GM12878 (cell line): ENCODE measurements at regions not wholly inside any gene's neighbourhood (a gene's known extent, or its start where the extent isn't known, plus 50 kb on each side); places are given as distances from the start of the nearest gene placed in this dataset.

Experiments
- ATAC-seq: fragments of 200-7000 bp; cut with Tn5 transposase; 3 replicates; pipeline ENCODE4 v1.9.1; 2020; ENCODE audit warnings: mild to moderate bottlenecking, moderate library complexity
- BruUV-seq: library from RNA; stranded (reverse); fragments of 400-500 nt; replicated peaks from 2 replicates; lab custom pipeline; 2021; lab: Mats Ljungman, UMichigan
- CTCF ChIA-PET: fragments of 300-600 bp; sonication (Branson Sonifier 250); formaldehyde crosslinking; extraction: SDS; loops from one replicate; lab custom pipeline; 2021; ENCODE audit warnings: inconsistent platforms; lab: Yijun Ruan, JAX
- POLR2A ChIA-PET: fragments of 350-600 bp; formaldehyde crosslinking; extraction: SDS; loops from one replicate; lab custom pipeline; 2021; ENCODE audit warnings: inconsistent platforms; lab: Charles Lee
- RAD21 ChIA-PET: fragments of 300-600 bp; sonication (Branson Sonifier 250); formaldehyde crosslinking; loops from one replicate; lab custom pipeline; 2023; ENCODE audit warnings: antibody characterized with exemption; ENCODE audit not compliant: unreplicated experiment; lab: Charles Lee
- SMC1A ChIA-PET: fragments of 300-600 bp; sonication (Branson Sonifier 250); formaldehyde crosslinking; loops from one replicate; lab custom pipeline; 2023; ENCODE audit not compliant: unreplicated experiment, uncharacterized antibody; lab: Charles Lee
- DNase-seq: peaks from one replicate; pipeline ENCODE4 v3.0.0-alpha.2; 2011; ENCODE audit warnings: low read depth, low spot score
- FAIRE-seq: peaks from 3 replicates; lab custom pipeline; 2011; peaks lifted over from hg19 to GRCh38; lab: Jason Lieb, UNC
- H2AFZ ChIP-seq: 2 replicates; pipeline ENCODE4 v1.6.0; 2011; ENCODE audit warnings: low read depth, low read length, control low read depth; ENCODE audit not compliant: control insufficient read depth
- H3K27ac ChIP-seq: 2 replicates; pipeline ENCODE4 v1.5.1; 2011; ENCODE audit warnings: control low read depth; ENCODE audit not compliant: control insufficient read depth, insufficient read depth
- H3K27me3 ChIP-seq, 2 experiments: replicated peaks in 1 of 2; 2 replicates each; pipeline versions ENCODE4 v1.6.0 to v1.6.1; 2011; ENCODE audit warnings: low read length in 1 of 2; ENCODE audit not compliant: control insufficient read depth in 2 of 2, insufficient read depth in 2 of 2
- H3K36me3 ChIP-seq, 2 experiments: 2 replicates each; pipeline ENCODE4 v1.5.1; 2011; ENCODE audit warnings: low read length in 1 of 2; ENCODE audit not compliant: control insufficient read depth in 2 of 2, insufficient read depth in 2 of 2
- H3K4me1 ChIP-seq: 2 replicates; pipeline ENCODE4 v1.6.1; 2011; ENCODE audit warnings: mild to moderate bottlenecking, low read length, moderate library complexity, mixed read lengths; ENCODE audit not compliant: control insufficient read depth, insufficient read depth
- H3K4me2 ChIP-seq: 2 replicates; pipeline ENCODE4 v1.6.0; 2011; ENCODE audit warnings: control low read depth; ENCODE audit not compliant: control insufficient read depth, insufficient read depth
- H3K4me3 ChIP-seq: fragments of 200-600 bp; sonication (generic); 2 replicates; pipeline ENCODE4 v1.5.1; 2016
- H3K79me2 ChIP-seq: 2 replicates; pipeline ENCODE4 v1.6.0; 2011; ENCODE audit warnings: low read length; ENCODE audit not compliant: control insufficient read depth, insufficient read depth
- H3K9ac ChIP-seq: 2 replicates; pipeline ENCODE4 v1.8.0; 2011; ENCODE audit warnings: low read length, control low read depth, mixed read lengths; ENCODE audit not compliant: control insufficient read depth, insufficient read depth
- H3K9me3 ChIP-seq: replicated peaks from 3 replicates; pipeline ENCODE4 v1.5.1; 2011; ENCODE audit warnings: mild to moderate bottlenecking, low read length; ENCODE audit not compliant: control insufficient read depth, insufficient read depth
- H4K20me1 ChIP-seq: 2 replicates; pipeline ENCODE4 v1.6.0; 2011; ENCODE audit not compliant: control insufficient read depth, insufficient read depth
- NR2F1 ChIP-seq: fragments of 450-650 bp; conservative IDR thresholded peaks from 2 replicates; pipeline ENCODE4 v1.6.1; 2017; ENCODE audit warnings: mild to moderate bottlenecking
- WGBS: methylation state at CpG from one replicate; pipeline ENCODE4 v1.1.6; 2016; ENCODE audit warnings: low lambda C conversion rate; ENCODE audit not compliant: insufficient replicate concordance, insufficient coverage; ENCODE audit errors: missing lambda C conversion rate; 5-methylcytosine and 5-hydroxymethylcytosine counted together
- in situ Hi-C: fragments of 300-500 bp; cut with MboI; formaldehyde crosslinking; loops from 9 replicates; pipeline ENCODE4 v1.14.3; 2018; ENCODE audit warnings: mixed read lengths
- intact Hi-C: fragments of 100-400 bp; cut with micrococcal nuclease; formaldehyde crosslinking; loops from one replicate; pipeline ENCODE4 v1.14.2; 2022; ENCODE audit not compliant: unreplicated experiment
- TF ChIP-seq, protein P1 (sequence below): fragments of 450-650 bp; formaldehyde crosslinking; IDR thresholded peaks from 2 replicates; pipeline ENCODE4 v1.4.0; 2020; ENCODE audit warnings: mild to moderate bottlenecking, moderate library complexity

DNA sequence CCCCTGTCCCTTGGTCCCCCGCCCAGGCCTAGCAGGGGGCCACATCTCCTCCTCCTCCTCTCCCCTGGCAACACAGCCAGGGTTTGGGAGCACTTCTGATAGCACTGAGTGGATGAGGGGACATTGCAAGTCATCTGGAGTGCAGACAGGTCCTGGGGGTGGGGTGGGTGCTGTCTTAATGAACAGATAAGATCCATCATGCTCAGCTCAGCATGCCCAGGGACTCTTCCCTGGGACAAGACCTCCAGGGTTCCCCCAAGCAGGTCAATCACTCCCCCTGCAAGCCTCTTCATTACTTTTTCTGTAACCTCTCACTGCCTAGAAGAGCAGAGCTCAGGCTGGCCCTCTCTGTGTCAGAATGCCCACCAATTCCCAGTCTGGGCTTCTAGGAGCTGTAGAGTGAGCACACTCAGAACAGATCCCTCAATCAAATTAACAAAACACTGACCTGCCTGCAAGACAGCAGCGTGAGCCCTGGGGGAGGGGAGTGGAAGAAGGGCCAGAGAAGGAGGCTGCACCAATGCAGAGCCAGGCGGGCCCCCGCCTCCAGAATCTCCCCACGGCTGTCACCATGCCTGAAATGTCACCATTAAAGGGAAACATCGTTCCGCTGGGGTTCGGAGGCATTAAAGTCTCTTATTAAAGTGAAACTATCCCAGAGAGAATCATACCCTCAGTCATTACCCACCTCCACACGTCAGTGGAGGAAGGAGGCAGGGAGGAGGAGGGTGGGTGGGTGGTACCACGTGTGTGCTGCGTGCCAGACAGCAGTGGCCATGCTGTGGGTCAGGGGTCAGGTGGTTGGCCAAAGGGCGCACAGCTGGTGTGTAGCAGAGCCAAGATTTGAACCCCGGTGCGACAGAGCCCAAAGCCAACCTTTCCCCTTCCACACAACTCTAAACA, 114.7 kb upstream of the LINGO1 start:
- H3K27me3 ChIP-seq = no peaks in the 10 kb centered on the region; a peak in 1 of 4 replicates
- intact Hi-C loops = no loop called here
- in situ Hi-C loops = no loop called here
- H3K27ac ChIP-seq = no peak overlapping the region
- ChIA-PET RAD21 (no interaction called here), POLR2A (no interaction called here), SMC1A (no interaction called here), CTCF (no interaction called here)
- no peak overlapping the region for H3K9ac ChIP-seq
- FAIRE-seq (no peak), ATAC-seq (no peak), DNase-seq (no peak)
- H4K20me1 ChIP-seq = no peaks in the 10 kb centered on the region
- TF ChIP-seq, protein P1, sequence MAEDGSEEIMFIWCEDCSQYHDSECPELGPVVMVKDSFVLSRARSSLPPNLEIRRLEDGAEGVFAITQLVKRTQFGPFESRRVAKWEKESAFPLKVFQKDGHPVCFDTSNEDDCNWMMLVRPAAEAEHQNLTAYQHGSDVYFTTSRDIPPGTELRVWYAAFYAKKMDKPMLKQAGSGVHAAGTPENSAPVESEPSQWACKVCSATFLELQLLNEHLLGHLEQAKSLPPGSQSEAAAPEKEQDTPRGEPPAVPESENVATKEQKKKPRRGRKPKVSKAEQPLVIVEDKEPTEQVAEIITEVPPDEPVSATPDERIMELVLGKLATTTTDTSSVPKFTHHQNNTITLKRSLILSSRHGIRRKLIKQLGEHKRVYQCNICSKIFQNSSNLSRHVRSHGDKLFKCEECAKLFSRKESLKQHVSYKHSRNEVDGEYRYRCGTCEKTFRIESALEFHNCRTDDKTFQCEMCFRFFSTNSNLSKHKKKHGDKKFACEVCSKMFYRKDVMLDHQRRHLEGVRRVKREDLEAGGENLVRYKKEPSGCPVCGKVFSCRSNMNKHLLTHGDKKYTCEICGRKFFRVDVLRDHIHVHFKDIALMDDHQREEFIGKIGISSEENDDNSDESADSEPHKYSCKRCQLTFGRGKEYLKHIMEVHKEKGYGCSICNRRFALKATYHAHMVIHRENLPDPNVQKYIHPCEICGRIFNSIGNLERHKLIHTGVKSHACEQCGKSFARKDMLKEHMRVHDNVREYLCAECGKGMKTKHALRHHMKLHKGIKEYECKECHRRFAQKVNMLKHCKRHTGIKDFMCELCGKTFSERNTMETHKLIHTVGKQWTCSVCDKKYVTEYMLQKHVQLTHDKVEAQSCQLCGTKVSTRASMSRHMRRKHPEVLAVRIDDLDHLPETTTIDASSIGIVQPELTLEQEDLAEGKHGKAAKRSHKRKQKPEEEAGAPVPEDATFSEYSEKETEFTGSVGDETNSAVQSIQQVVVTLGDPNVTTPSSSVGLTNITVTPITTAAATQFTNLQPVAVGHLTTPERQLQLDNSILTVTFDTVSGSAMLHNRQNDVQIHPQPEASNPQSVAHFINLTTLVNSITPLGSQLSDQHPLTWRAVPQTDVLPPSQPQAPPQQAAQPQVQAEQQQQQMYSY = no peak
- peak; percentile 49 for TF ChIP-seq NR2F1
- no TSS peak for BruUV-seq
- no peak overlapping the region for H2AFZ ChIP-seq
- H3K4me1 ChIP-seq = no peaks in the 10 kb centered on the region
- WGBS = 24% methylated on average over 14 of the region's 14 CpGs
- H3K4me2 ChIP-seq = no peak overlapping the region
- no peaks in the 10 kb centered on the region for H3K9me3 ChIP-seq
- H3K36me3 ChIP-seq = no peaks in the 10 kb centered on the region
- H3K79me2 ChIP-seq = no peaks in the 10 kb centered on the region
- H3K4me3 ChIP-seq = no peak overlapping the region
